ENCODE measurements at regions not wholly inside any gene's neighbourhood (a gene's known extent, or its start where the extent isn't known, plus 50 kb on each side); places are given as distances from the start of the nearest gene placed in this dataset.

- peaks cover 21% of the 10 kb centered on the region for H3K9me3 ChIP-seq
- peaks cover 9% of the 10 kb centered on the region for H3K36me3 ChIP-seq
- no peak for DNase-seq
- no peaks in the 10 kb centered on the region for H3K27me3 ChIP-seq
- no peak overlapping the region for H3K4me3 ChIP-seq
Measured at GRCh38 chr7:84638339-84638697, 443.7 kb upstream of the SEMA3A start.

DNA sequence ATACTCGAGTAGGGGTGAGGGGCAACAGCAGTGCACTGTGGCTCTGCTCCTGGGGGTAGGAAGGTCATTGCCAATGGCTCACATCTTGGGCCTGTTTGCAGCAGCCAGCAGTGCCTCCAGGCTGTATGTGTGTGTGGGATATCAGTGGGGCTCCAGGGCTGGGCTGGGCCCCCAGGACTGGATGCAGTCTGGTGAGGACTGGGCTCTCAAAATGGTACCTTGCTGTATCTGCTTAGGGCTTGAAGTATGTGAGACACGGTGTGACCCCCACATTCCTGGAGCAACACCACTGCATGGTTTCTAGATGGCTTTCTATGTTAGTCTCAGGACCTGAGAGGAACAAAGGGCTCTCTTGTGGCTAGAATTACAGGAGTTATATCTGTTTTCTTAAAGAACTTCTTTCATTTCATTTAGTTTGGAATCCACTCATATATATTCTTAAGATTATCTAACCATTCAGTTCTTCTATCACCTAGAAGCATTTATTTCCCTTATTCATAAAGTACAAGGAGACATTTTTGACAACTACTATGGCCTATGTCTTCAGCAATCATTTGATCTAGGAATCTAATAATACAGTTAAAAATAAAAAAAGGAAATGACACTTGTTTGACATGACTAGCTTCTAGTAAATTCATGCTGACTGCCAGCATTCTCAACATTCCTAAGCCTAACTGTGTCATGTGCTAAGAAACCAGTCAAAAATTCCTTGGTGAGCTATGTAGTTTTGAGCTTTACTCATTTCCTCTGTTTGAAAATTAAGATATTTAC, 443.2 kb upstream of the SEMA3A start:
- peak; percentile 43 for DNase-seq
- peaks cover 21% of the 10 kb centered on the region for H3K9me3 ChIP-seq
- H3K27me3 ChIP-seq, result no peaks in the 10 kb centered on the region
- H3K4me3 ChIP-seq, result no peak overlapping the region
- H3K36me3 ChIP-seq, result peaks cover 9% of the 10 kb centered on the region

GRCh38 chr7:84631913-84632312, 437.3 kb upstream of the SEMA3A start:
- Histone ChIP-seq H3K4me3 (no peak overlapping the region), H3K27me3 (no peaks in the 10 kb centered on the region), H3K36me3 (peaks cover 3% of the 10 kb centered on the region), H3K9me3 (peaks cover 17% of the 10 kb centered on the region)
- DNase-seq, result no peak

- Histone ChIP-seq H3K36me3 (no peaks in the 10 kb centered on the region), H3K27me3 (no peaks in the 10 kb centered on the region), H3K9me3 (peaks cover 3% of the 10 kb centered on the region; the same call in 1 of the 2 replicates), H3K4me3 (no peak overlapping the region)
- DNase-seq, result no peak
Measured at GRCh38 chr7:84629640-84630318, 435.2 kb upstream of the SEMA3A start.

- Histone ChIP-seq H3K27me3 (no peaks in the 10 kb centered on the region), H3K4me3 (no peak overlapping the region), H3K9me3 (no peaks in the 10 kb centered on the region; the same call in 1 of the 2 replicates), H3K36me3 (no peaks in the 10 kb centered on the region)
- DNase-seq, result no peak
Measured at GRCh38 chr7:84629216-84629615, 434.6 kb upstream of the SEMA3A start.

DNA sequence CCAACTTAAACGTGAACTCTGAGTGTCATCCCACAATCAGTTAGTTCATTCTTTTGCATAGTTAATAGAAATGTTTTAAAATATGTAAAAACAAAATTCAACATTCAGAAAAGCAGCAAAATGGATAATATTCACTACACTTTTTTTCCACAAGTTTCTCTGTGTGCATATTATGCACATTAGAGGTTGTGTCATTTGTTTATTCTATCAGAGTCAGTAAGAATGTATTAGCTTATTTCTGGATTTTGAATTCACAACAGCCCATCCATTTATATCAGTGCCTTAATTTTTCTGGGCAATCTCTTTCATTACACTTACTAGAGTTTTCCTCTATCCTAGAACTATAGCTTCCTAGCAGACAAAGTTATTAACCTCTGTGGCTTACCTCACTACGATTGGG, 432.7 kb upstream of the SEMA3A start:
- H3K36me3 ChIP-seq, result no peaks in the 10 kb centered on the region
- H3K9me3 ChIP-seq, result no peaks in the 10 kb centered on the region
- no peak for DNase-seq
- no peak overlapping the region for H3K4me3 ChIP-seq
- H3K27me3 ChIP-seq, result no peaks in the 10 kb centered on the region

DNA sequence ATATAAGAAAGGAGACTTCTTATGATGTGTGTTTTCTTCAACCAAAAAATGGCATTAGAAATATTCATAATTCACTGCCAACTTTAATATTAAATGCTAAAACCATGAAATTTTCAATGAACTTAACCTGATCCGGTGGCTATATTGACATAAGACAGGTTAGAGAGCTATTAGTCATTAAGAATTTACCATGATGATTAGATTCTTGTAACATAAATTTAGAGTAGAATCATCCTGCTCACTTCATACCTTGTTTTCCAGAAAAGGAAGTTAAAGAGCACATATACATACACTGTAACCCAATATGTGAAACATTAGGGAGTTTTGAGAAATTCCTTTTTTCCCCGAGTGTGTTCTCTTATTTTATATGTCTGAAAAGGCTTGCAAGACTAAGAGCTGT, 430.3 kb upstream of the SEMA3A start:
- Histone ChIP-seq H3K4me3 (no peak overlapping the region), H3K27me3 (no peaks in the 10 kb centered on the region), H3K9me3 (no peaks in the 10 kb centered on the region; the same call in 1 of the 2 replicates), H3K36me3 (no peaks in the 10 kb centered on the region)
- no peak for DNase-seq

DNA sequence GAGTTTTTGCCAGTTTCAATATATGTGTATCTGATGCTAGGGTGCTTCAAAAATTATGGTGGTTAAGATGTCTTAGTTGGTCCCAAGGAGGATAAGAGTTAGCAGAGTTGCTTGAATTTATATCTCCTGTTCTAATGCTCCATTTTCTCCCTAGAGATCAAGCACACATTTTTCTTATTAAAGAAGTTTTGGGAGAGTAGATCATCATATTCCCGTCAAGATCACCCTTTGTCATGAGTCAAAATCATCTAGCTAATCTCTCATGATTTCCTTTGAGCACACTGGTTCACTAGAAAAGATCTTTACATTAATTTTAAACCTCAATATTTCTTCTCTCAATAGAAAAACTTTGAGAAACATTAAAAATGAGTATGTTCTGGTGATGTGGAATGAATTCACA, 429.9 kb upstream of the SEMA3A start:
- Histone ChIP-seq H3K27me3 (no peaks in the 10 kb centered on the region), H3K9me3 (no peaks in the 10 kb centered on the region; the same call in 1 of the 2 replicates), H3K36me3 (no peaks in the 10 kb centered on the region), H3K4me3 (no peak overlapping the region)
- DNase-seq, result no peak

GRCh38 chr7:84617265-84618030, 422.9 kb upstream of the SEMA3A start:
- Histone ChIP-seq H3K36me3 (no peaks in the 10 kb centered on the region), H3K27me3 (no peaks in the 10 kb centered on the region), H3K4me3 (no peak overlapping the region), H3K9me3 (no peaks in the 10 kb centered on the region; the same call in 1 of the 2 replicates)
- no peak for DNase-seq

GRCh38 chr7:84614821-84615501, 420.4 kb upstream of the SEMA3A start:
- Histone ChIP-seq H3K9me3 (no peaks in the 10 kb centered on the region), H3K4me3 (no peak overlapping the region), H3K36me3 (no peaks in the 10 kb centered on the region), H3K27me3 (no peaks in the 10 kb centered on the region)
- DNase-seq, result no peak

- H3K4me3 ChIP-seq, result no peak overlapping the region
- H3K27me3 ChIP-seq, result no peaks in the 10 kb centered on the region
- no peaks in the 10 kb centered on the region for H3K36me3 ChIP-seq
- H3K9me3 ChIP-seq, result no peaks in the 10 kb centered on the region
- DNase-seq, result no peak
Measured at GRCh38 chr7:84612981-84613681, 418.5 kb upstream of the SEMA3A start.

- no peaks in the 10 kb centered on the region for H3K9me3 ChIP-seq
- no peak for DNase-seq
- no peaks in the 10 kb centered on the region for H3K27me3 ChIP-seq
- no peaks in the 10 kb centered on the region for H3K36me3 ChIP-seq
- no peak overlapping the region for H3K4me3 ChIP-seq
Measured at GRCh38 chr7:84611391-84611790, 416.8 kb upstream of the SEMA3A start.

GRCh38 chr7:84610390-84610789, 415.8 kb upstream of the SEMA3A start:
- no peak for DNase-seq
- Histone ChIP-seq H3K4me3 (no peak overlapping the region), H3K27me3 (no peaks in the 10 kb centered on the region), H3K36me3 (no peaks in the 10 kb centered on the region), H3K9me3 (no peaks in the 10 kb centered on the region)

DNA sequence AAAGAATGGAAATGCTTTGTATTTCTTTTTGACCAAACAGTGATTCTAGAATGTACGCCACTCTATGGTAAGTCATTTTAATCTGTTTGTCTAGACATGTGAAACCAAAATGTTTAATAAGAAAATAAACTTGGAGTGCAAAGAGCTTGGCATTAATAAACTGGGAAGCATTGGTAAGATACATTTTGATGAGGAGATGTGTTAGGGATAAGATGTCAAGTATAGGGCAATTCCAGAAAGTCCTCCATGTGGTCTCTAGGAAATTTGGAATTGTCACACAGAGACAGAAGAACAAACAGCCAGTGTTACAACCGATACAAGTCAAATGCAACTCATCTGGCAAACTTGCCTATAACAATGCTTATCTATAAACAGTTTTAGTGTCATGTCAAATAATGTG, 410.7 kb upstream of the SEMA3A start:
- H3K36me3 ChIP-seq, result no peaks in the 10 kb centered on the region
- no peaks in the 10 kb centered on the region for H3K9me3 ChIP-seq
- DNase-seq, result no peak
- no peaks in the 10 kb centered on the region for H3K27me3 ChIP-seq
- no peak overlapping the region for H3K4me3 ChIP-seq

DNA sequence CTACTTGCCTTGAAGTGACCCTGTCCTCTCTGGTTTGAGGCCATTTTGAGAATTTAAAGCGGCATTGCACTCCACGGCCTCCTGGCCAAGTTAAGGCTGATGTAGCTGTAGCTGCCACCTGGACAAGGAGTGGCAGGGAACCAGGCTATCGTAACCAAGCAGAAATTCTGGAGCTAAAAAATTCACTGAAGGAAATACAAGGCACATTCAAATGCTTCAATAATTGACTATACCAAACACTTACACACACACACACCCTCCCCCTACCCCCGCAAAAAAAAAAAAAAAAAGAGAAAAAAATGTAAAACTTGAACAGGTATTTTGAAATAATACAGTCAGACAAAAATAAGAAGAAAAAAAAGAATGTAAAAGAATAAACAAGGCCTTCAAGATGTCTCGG, 409.0 kb upstream of the SEMA3A start:
- DNase-seq, result no peak
- H3K36me3 ChIP-seq, result no peaks in the 10 kb centered on the region
- H3K4me3 ChIP-seq, result no peak overlapping the region
- H3K27me3 ChIP-seq, result no peaks in the 10 kb centered on the region
- H3K9me3 ChIP-seq, result no peaks in the 10 kb centered on the region

- Histone ChIP-seq H3K36me3 (no peaks in the 10 kb centered on the region), H3K27me3 (no peaks in the 10 kb centered on the region), H3K4me3 (no peak overlapping the region), H3K9me3 (no peaks in the 10 kb centered on the region)
- DNase-seq, result no peak
Measured at GRCh38 chr7:84595026-84595425, 400.4 kb upstream of the SEMA3A start.
